Immature natural killer cell (primary cell): ENCODE measurements at regions not wholly inside any gene's neighbourhood (a gene's known extent, or its start where the extent isn't known, plus 50 kb on each side); places are given as distances from the start of the nearest gene placed in this dataset.
A peak's percentile ranks its signal among the peaks of the same experiment; 100 is the strongest.

Source experiments
- DNase-seq, 3 donors: peaks; one replicate each; pipeline ENCODE4 v3.0.0; 2022; ENCODE audit warnings: mixed read lengths in 1 of 3
- H3K27ac Mint-ChIP-seq, 6 donors: one replicate each; pipeline ENCODE4 v1.8.0; 2020; ENCODE audit warnings: mixed read lengths in 6 of 6, mild to moderate bottlenecking in 5 of 6, inconsistent platforms in 4 of 6, moderate library complexity in 3 of 6
- H3K27me3 Mint-ChIP-seq, 3 donors: one replicate each; pipeline ENCODE4 v1.8.0; 2020 to 2021; ENCODE audit warnings: low read depth in 3 of 3, mild to moderate bottlenecking in 3 of 3, mixed read lengths in 3 of 3, moderate library complexity in 3 of 3, inconsistent platforms in 1 of 3
- H3K36me3 Mint-ChIP-seq, 3 donors: one replicate each; pipeline ENCODE4 v1.8.0; 2020; ENCODE audit warnings: mixed read lengths in 3 of 3, inconsistent platforms in 2 of 3, mild to moderate bottlenecking in 2 of 3
- H3K4me1 Mint-ChIP-seq, 2 donors: one replicate each; pipeline ENCODE4 v1.8.0; 2020; ENCODE audit warnings: inconsistent platforms in 2 of 2, mild to moderate bottlenecking in 2 of 2, mixed read lengths in 2 of 2, moderate library complexity in 1 of 2
- H3K4me3 Mint-ChIP-seq, 5 donors: one replicate each; pipeline ENCODE4 v1.8.0; 2020; ENCODE audit warnings: mild to moderate bottlenecking in 5 of 5, mixed read lengths in 5 of 5, inconsistent platforms in 3 of 5, moderate library complexity in 3 of 5
- H3K9me3 Mint-ChIP-seq, 6 donors: one replicate each; pipeline ENCODE4 v1.8.0; 2020; ENCODE audit warnings: mild to moderate bottlenecking in 6 of 6, mixed read lengths in 6 of 6, inconsistent platforms in 4 of 6, moderate library complexity in 3 of 6

DNA sequence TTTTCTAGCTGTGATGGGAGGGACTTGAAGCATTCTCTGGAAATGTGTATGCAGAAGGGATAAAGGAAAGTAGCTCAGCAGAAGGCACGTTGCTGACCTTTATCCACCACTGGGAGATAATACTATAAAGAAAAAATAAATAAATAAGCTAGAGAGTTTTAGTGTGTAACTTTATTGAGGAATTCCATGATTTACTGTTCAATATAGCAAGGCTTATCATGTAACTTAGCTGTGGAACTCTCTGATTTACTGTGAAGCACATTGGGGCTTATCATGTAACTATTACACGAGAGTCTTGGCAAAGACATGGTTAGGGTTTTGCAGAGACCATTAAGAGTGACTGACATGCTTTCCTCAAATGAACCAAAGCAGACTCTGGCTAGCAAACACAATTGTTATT is 316.1 kb upstream of the SNX7 start:
- Mint-ChIP-seq H3K36me3 (peaks cover 0 to 3% (median 3%) of the 10 kb centered on the region in 3 donors), H3K9me3 (no peaks in the 10 kb centered on the region), H3K27me3 (peaks cover 0 to 3% (median 1%) of the 10 kb centered on the region in 3 donors), H3K4me3 (no peak overlapping the region), H3K4me1 (peaks cover 5 to 11% of the 10 kb centered on the region in 2 donors), H3K27ac (no peak overlapping the region)
- no peak for DNase-seq

GRCh38 chr1:98344731-98345130 is 316.8 kb upstream of the SNX7 start:
- Mint-ChIP-seq H3K27me3 (peaks cover 0 to 2% (median 0%) of the 10 kb centered on the region in 3 donors), H3K9me3 (no peaks in the 10 kb centered on the region), H3K27ac (no peak overlapping the region), H3K36me3 (peaks cover 0 to 3% (median 3%) of the 10 kb centered on the region in 3 donors), H3K4me1 (peaks cover 5 to 11% of the 10 kb centered on the region in 2 donors), H3K4me3 (no peak overlapping the region)
- DNase-seq: no peak

- peaks cover 0 to 5% (median 3%) of the 10 kb centered on the region in 3 donors for H3K36me3 Mint-ChIP-seq
- no peak overlapping the region for H3K4me3 Mint-ChIP-seq
- H3K27me3 Mint-ChIP-seq: peaks cover 0 to 2% (median 0%) of the 10 kb centered on the region in 3 donors
- H3K4me1 Mint-ChIP-seq: peaks cover 5 to 11% of the 10 kb centered on the region in 2 donors
- no peaks in the 10 kb centered on the region for H3K9me3 Mint-ChIP-seq
- H3K27ac Mint-ChIP-seq: no peak overlapping the region
- DNase-seq: no peak
Observed at GRCh38 chr1:98342566-98342965, 319.0 kb upstream of the SNX7 start.

DNA sequence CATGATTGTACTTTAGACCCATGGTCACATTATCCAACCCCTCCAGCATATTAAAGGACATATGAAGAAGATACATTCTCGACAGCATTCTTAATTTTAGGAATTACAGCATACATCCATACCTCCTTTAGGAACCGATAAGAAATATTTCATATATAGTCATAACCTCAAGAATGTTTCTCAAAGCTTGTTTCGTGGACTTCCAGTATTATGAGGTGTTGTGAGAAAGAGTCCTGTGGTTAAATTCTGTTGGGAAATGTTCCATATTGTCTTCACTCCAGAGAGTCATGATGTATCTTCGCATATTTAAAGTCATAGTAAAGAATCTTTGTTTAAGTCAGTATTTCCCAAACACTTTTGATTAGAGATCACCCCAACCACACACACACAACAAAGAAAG is 321.0 kb upstream of the SNX7 start:
- peaks cover 0 to 10% (median 3%) of the 10 kb centered on the region in 3 donors for H3K36me3 Mint-ChIP-seq
- DNase-seq: no peak
- no peak overlapping the region for H3K4me3 Mint-ChIP-seq
- H3K27me3 Mint-ChIP-seq: peaks cover 0 to 3% (median 2%) of the 10 kb centered on the region in 3 donors
- H3K9me3 Mint-ChIP-seq: no peaks in the 10 kb centered on the region
- H3K4me1 Mint-ChIP-seq: peaks cover 5 to 11% of the 10 kb centered on the region in 2 donors
- H3K27ac Mint-ChIP-seq: no peak overlapping the region

DNA sequence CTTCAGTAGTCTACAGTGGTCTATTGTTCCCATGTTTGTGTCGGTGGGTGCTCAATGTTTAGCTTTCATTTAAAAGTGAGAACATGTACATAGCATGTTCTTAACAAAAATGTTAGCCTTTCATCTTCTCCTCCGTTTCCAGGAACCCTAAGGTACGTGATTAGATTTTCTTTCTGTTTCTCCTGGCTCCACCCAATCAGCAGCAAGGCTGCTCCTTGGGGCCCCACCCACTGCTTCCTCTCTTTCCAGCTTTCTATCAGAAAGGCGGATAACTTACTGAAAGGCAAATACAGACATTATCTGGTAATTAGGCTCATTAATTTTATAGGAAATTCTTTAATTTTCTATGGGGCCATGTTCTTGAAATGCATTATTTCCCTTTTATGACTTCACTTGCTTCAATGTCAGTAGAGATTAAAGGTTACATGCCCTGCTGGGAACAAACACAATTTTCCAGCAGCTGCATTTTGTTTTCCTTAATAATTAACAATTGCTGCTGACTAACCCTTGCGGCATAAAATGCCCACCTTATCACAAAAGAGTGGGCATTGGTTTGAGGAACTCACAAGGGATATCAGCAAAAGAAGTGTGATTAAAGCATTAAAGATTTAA is 324.9 kb upstream of the SNX7 start:
- Mint-ChIP-seq H3K4me1 (peaks cover 5 to 10% of the 10 kb centered on the region in 2 donors), H3K4me3 (no peak overlapping the region)

GRCh38 chr1:98333936-98334335 is 327.6 kb upstream of the SNX7 start:
- Mint-ChIP-seq H3K27ac (no peak overlapping the region), H3K9me3 (peaks cover 0 to 3% (median 0%) of the 10 kb centered on the region in 6 donors), H3K27me3 (peaks cover 0 to 3% (median 2%) of the 10 kb centered on the region in 3 donors), H3K4me3 (no peak overlapping the region), H3K36me3 (peaks cover 0 to 14% (median 0%) of the 10 kb centered on the region in 3 donors), H3K4me1 (peaks cover 5 to 12% of the 10 kb centered on the region in 2 donors)
- no peak for DNase-seq

More for the DNA sequence above, 324.9 kb upstream of the SNX7 start:
- H3K36me3 Mint-ChIP-seq: peaks cover 0 to 10% (median 0%) of the 10 kb centered on the region in 3 donors
- peaks cover under 1 to 3% (median 2%) of the 10 kb centered on the region in 3 donors for H3K27me3 Mint-ChIP-seq
- H3K27ac Mint-ChIP-seq: no peak overlapping the region
- H3K9me3 Mint-ChIP-seq: no peaks in the 10 kb centered on the region
- no peak for DNase-seq

GRCh38 chr1:98333406-98333805 is 328.1 kb upstream of the SNX7 start:
- Mint-ChIP-seq H3K27ac (peak overlapping the region in 1 of 6 donors; percentile 33), H3K4me3 (no peak overlapping the region), H3K9me3 (peaks cover 0 to 3% (median 0%) of the 10 kb centered on the region in 6 donors), H3K36me3 (peaks cover 0 to 14% (median 0%) of the 10 kb centered on the region in 3 donors), H3K27me3 (peaks cover 0 to 3% (median 2%) of the 10 kb centered on the region in 3 donors), H3K4me1 (peaks cover 5 to 16% of the 10 kb centered on the region in 2 donors)
- no peak for DNase-seq

GRCh38 chr1:98331718-98332311 is 329.7 kb upstream of the SNX7 start:
- Mint-ChIP-seq H3K9me3 (peaks cover 0 to 3% (median 0%) of the 10 kb centered on the region in 6 donors), H3K4me1 (peaks cover 11 to 22% of the 10 kb centered on the region in 2 donors), H3K27me3 (peaks cover 0 to 2% (median 0%) of the 10 kb centered on the region in 3 donors), H3K4me3 (no peak overlapping the region), H3K36me3 (peaks cover 0 to 5% (median 0%) of the 10 kb centered on the region in 3 donors), H3K27ac (peak overlapping the region in 1 of 6 donors; percentile 15)
- DNase-seq: no peak

- H3K27ac Mint-ChIP-seq: no peak overlapping the region
- no peak for DNase-seq
- H3K9me3 Mint-ChIP-seq: peaks cover 0 to 3% (median 0%) of the 10 kb centered on the region in 6 donors
- peaks cover 0 to 2% (median 0%) of the 10 kb centered on the region in 3 donors for H3K27me3 Mint-ChIP-seq
- H3K4me3 Mint-ChIP-seq: no peak overlapping the region
- H3K36me3 Mint-ChIP-seq: peaks cover 0 to 5% (median 0%) of the 10 kb centered on the region in 3 donors
- peaks cover 11 to 23% of the 10 kb centered on the region in 2 donors for H3K4me1 Mint-ChIP-seq
Observed at GRCh38 chr1:98331243-98331642, 330.3 kb upstream of the SNX7 start.

GRCh38 chr1:98330224-98330623 is 331.3 kb upstream of the SNX7 start:
- Mint-ChIP-seq H3K36me3 (peaks cover 0 to 5% (median 0%) of the 10 kb centered on the region in 3 donors), H3K9me3 (peaks cover 0 to 3% (median 0%) of the 10 kb centered on the region in 6 donors), H3K27ac (no peak overlapping the region), H3K4me3 (no peak overlapping the region), H3K27me3 (peaks cover 0 to 2% (median 0%) of the 10 kb centered on the region in 3 donors), H3K4me1 (peaks cover 13 to 28% of the 10 kb centered on the region in 2 donors)
- no peak for DNase-seq

DNA sequence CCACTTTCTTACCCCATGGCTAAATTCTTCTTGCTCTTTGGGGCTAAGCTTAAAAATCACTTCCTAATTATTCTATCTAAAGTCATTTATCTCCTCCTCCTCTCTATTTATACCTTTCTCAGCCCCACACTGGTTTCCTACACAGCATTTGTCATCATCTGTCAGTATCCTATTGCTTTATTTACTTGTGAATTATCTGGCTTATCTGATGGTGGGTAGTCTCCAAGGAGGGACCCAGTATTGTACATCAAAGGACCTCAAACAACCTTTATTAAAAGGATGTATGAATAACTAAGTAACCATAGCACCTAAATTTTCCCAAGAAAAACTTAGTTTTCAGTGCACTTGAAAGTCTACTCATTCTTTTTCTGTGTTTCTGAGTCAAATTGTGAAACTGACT is 332.7 kb upstream of the SNX7 start:
- Mint-ChIP-seq H3K9me3 (peaks cover 0 to 3% (median 0%) of the 10 kb centered on the region in 6 donors), H3K27ac (no peak overlapping the region), H3K4me3 (no peak overlapping the region), H3K4me1 (peaks cover 25 to 41% of the 10 kb centered on the region in 2 donors), H3K36me3 (peaks cover 0 to 9% (median 0%) of the 10 kb centered on the region in 3 donors), H3K27me3 (peaks cover 0 to 2% (median 0%) of the 10 kb centered on the region in 3 donors)
- no peak for DNase-seq

DNA sequence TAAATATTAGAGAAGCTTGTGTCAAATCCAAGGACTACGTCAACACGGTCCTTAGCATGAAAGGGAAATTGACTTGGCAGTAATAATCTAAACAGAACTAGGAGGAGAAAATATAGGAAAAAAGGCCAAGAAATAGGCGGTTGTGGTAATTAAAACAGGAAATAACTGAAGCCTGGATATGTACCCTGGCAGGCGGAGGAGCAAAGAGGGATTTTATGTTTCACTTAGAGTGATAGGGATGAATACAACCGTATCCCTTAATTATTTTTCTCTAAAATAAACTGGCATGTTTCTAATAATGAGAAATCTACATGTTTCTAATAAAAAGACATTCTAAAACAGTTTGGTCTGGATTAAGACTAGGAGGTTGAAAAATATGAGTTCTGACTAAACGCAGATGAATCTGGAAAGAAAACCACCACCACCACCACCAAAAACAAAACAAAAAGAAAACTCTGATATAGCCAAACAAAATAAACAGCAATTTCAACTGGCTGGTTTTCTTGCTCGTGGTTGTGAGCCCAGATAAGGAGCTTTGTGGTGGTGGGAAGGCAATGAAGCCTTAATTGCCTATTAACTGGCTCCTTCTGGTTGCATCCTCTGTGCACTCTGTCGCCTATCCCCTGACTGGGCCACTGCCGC is 334.2 kb upstream of the SNX7 start:
- Mint-ChIP-seq H3K27me3 (peaks cover 0 to 3% (median 2%) of the 10 kb centered on the region in 3 donors), H3K4me1 (peaks cover 38 to 55% of the 10 kb centered on the region in 2 donors), H3K9me3 (peaks cover 0 to 3% (median 0%) of the 10 kb centered on the region in 6 donors), H3K4me3 (no peak overlapping the region), H3K27ac (peak overlapping the region in 1 of 6 donors; percentile 23), H3K36me3 (peaks cover 0 to 9% (median 0%) of the 10 kb centered on the region in 3 donors)
- no peak for DNase-seq

DNA sequence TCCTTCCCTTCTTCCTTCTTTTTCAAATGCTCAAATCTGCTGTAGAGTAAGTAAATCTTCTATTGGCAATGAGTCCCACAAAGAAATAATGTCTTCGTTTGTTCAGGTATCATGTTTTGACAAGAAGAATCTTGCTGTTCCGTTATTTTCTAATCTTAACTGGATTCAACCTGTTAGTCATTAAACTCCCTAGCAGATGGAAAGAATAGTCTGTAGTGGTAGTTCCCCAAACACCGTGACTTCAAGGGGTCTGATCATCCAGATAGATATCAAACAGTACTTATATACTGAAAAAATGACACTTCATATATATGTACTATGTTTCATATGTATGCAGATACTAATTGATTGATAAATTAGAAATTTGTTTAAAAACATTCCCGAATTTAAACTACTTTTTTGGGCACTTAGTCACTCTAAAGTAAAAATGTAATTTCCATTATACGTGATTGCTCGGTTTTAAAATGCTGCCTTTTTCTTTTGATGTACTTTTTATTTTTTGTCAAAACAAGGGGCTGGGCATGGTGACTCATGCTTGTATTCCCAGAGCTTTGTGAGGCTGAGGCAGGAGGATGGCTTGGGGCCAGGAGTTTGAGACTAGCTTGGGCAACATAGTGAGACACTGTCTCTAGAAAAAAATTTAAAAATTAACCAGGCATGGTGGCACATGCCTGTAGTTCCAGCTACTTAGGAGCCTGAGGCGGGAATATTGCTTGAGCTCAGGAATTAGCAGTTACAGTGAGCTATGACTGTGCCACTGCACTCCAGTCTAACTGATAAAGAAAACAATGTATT is 335.7 kb upstream of the SNX7 start:
- peak overlapping the region in 3 of 5 donors; percentile 2 to 39 (median 22) for H3K4me3 Mint-ChIP-seq
- peaks cover 0 to 3% (median 0%) of the 10 kb centered on the region in 3 donors for H3K27me3 Mint-ChIP-seq
- no peak for DNase-seq
- H3K27ac Mint-ChIP-seq: peak overlapping the region in 1 of 6 donors; percentile 21
- peaks cover 37 to 57% of the 10 kb centered on the region in 2 donors for H3K4me1 Mint-ChIP-seq
- H3K36me3 Mint-ChIP-seq: peaks cover 0 to 9% (median 0%) of the 10 kb centered on the region in 3 donors
- H3K9me3 Mint-ChIP-seq: peaks cover 0 to 3% (median 0%) of the 10 kb centered on the region in 6 donors
